NCI-H510A (cell line): ENCODE measurements at regions not wholly inside any gene's neighbourhood (a gene's known extent, or its start where the extent isn't known, plus 50 kb on each side); places are given as distances from the start of the nearest gene placed in this dataset.
"Not testable (repeated sequence)": the region's sequence is repeated elsewhere in the genome, so short reads cannot be mapped to it uniquely, and the experiment has no call there.

Source experiments
- DNase-seq: peaks from one replicate; lab custom pipeline; 2025; lab: John Stamatoyannopoulos, UW

GRCh38 chr6:85838351-85839119, 195.8 kb upstream of the SYNCRIP start:
- not testable (repeated sequence) for DNase-seq

DNA sequence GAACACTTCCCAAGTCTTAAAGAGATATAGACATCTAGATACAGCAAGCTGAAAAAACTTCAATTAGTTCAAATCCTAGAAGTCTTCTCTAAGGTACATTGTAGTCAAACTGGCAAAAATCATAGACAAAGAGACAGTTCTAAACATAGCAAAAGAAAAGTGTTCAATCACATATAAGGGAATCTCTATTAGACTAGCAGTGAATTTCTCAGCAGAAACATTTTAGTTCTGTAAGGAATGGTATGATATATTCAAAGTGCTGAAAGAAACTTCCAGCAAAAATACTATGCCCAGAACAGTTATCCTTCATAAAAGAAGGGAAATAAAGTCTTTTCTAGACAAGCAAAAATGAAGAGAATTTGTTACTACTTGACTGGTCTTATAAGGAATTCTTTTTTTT, 186.3 kb upstream of the SYNCRIP start:
- no peak for DNase-seq

- no peak for DNase-seq
Measured at GRCh38 chr6:85826997-85827396, 184.3 kb upstream of the SYNCRIP start.

DNA sequence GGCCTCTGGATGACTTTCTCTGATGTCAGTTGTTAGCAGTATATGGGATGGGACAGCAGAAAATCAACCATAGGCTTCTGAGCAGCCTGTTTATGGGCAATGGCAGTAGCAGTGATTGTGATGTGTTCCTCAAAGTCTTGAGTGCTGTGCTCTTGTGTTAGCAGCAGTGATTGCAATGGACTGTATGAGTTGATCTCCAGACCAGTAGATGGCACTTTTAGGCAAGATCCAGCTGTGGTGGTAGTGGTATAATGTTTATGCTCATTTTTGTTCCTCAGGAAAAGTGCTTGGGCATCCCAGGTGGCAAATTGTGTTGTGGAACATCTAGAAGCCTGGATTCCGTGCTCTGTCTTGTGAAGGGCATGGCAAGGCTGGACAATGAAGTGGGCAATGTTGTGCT, 181.6 kb upstream of the SYNCRIP start:
- no peak for DNase-seq

- DNase-seq, result no peak
Measured at GRCh38 chr6:85810558-85810957, 167.9 kb upstream of the SYNCRIP start.

DNA sequence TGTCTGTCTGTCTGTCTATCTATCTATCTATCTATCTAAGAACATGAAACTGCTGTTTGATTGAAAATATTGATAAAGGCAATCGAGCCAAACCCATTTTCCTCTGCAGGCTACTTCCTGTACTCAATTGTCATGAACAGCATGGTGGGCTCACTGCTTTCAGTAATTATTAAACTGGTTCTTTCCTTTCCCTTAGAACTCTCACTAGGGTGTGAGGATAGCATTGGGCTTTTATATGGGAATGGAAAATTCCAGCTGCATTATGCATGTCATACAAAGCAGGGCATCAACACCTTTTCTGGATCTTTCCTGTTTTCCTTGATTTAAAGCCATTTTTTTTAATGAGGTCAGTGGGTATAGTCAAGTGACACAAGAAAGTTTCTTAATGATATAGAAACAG, 161.0 kb upstream of the SYNCRIP start:
- no peak for DNase-seq

GRCh38 chr6:85802162-85802561, 159.5 kb upstream of the SYNCRIP start:
- DNase-seq, result no peak

DNA sequence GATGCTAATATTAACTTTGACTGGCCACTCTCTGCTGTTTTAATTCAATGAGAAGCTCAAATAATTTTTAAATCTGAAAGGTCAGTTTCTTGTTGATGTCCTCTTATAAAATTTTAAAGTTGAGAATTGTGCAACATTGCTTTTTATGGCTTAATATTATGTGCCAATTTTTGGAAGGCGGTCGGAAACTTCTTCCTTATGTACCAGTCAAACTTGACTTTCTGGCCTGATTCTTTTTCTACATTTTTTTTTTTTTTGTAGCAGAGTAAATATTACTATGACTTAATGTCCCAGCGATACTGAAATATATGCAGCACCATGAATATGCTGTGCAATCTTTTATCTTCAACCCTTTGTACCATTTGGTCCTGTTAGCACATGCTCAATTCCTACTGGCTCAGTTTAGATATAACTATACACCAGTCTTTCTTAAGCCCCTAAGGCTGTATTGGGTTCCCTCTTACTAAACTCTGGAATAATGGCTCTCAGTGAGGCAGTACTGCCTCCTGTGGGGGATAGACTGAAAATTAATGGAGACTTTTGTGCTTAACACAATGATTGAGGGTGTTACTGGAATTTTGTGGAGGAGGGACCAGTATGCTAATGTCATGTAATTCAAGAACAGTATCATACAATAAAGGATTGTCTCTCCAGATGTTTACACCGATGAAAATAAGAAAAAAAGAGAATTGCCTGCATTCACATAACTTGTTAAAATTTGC, 156.4 kb upstream of the SYNCRIP start:
- DNase-seq, result no peak

DNA sequence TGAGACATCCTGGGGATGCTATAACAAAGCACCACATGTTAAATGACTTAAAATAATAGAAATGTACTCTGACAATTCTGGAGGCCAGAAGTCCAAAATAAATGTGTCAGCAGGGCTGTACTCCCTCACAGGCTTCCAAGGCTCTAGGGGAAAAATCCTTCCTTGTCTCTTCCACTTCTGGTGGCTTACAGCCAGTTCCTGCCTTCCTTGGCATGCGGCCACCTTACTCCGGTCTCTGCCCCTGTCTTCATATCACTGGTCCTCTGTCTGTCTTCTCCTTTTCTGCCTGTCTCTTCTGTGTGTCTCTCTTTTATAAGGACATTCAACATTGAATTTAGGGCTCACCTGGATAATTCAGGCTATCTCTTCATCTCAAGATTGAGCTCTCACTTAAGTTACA, 155.3 kb upstream of the SYNCRIP start:
- DNase-seq, result no peak

- no peak for DNase-seq
Measured at GRCh38 chr6:85795945-85796344, 153.3 kb upstream of the SYNCRIP start.

DNA sequence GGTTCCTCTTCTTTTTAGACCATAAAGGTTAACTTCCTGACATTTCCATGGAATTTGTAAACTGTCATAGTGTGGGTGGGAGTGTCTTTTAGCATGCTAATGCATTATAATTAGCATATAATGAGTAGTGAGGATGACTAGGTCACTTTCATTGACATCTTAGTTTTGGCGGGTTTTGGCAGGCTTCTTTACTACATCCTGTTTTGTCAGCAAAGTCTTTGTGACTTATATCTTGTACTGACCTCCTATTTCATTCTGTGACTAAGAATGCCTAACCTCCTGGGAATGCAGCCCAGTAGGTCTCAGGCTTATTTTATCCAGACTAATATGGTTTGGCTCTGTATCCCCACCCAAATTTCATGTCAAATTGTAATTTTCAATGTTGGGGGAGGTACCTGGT, 149.6 kb upstream of the SYNCRIP start:
- DNase-seq, result no peak

GRCh38 chr6:85775883-85776282, 133.2 kb upstream of the SYNCRIP start:
- no peak for DNase-seq

- DNase-seq, result no peak
Measured at GRCh38 chr6:85772641-85773040, 130.0 kb upstream of the SYNCRIP start.

DNA sequence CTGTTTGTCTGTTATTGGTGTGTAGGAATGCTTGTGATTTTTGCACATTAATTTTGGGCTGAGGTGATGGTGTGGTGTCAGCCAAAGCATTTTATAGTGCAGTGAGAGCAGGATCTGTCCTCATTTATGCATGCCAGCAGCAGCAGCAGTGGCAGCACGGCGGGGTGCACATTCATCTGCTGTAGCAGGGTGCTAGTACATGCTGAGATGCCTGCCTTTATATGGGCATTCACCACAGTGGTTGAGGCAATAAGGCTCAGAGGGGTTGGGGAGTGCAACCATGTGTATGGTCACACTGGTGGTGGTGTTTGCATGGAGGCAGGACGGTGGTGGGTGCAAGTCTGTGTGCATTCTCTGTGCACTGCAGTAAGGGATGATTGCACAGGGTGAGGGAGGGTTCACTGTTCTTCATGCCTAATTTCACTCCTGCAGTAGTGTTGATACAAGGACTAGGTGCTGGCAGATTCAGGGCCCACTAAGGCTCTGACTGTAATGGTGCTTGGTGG, 129.3 kb upstream of the SYNCRIP start:
- DNase-seq, result no peak

DNA sequence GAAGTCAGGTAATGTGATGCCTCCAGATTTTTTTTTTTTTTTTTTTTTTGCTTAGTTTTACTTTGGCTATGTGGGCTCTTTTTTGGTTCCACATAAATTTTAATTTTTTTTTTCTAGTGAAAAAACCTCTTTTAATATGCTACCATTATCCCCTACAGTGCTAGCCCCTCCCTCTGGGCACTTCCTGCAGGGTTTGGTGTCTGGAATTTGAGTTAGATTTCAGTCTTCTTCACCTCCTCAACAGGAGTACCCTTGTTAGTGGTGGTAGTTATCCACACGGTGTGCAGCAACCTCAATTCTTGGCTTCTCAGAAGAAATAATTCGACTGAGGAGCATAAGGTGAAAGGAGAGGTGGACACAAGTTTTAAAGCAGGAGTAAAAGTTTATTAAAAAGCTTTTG, 128.8 kb upstream of the SYNCRIP start:
- DNase-seq, result no peak

DNA sequence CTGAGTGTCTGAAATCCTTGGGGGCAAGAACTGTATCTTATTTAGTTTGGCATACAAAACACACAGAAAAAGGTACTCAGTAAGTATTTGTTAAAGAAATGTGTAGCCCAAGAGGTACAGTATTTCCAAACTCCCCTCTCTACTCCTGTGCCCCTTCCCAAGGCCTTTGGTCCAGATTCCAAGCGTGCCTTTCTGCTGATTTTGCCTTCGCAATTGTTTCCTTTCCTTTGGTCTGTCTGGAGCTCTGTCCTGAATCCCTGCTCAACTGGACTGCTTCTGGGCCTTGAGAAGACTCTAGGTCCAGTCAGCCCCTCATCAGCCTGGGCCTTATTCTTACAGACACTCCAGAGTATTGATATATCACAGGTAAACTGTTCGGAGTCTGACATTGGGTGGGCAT, 122.2 kb upstream of the SYNCRIP start:
- no peak for DNase-seq

- no peak for DNase-seq
Measured at GRCh38 chr6:85756982-85757381, 114.3 kb upstream of the SYNCRIP start.

DNA sequence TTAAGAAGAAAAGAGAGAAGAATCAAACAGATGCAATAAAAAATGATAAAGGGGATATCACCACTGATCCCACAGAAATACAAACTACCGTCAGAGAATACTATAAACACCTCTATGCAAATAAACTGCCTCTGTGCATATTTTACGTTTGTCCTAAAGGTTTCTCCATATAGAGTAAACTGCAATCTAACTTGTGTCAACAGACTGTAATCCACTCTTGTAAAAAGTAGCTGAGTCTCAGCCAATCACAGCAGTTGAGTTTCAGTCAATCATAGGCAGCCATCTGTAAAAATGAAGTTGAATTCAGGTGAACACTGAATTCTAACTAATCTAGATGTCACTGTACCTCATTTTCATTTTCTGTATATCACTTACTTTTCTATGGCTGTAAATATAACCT, 112.2 kb upstream of the SYNCRIP start:
- DNase-seq, result no peak

- no peak for DNase-seq
Measured at GRCh38 chr6:85752602-85753001, 109.9 kb upstream of the SYNCRIP start.

- no peak for DNase-seq
Measured at GRCh38 chr6:85751374-85752055, 108.8 kb upstream of the SYNCRIP start.

- not testable (repeated sequence) for DNase-seq
Measured at GRCh38 chr6:85750146-85750545, 107.5 kb upstream of the SYNCRIP start.

DNA sequence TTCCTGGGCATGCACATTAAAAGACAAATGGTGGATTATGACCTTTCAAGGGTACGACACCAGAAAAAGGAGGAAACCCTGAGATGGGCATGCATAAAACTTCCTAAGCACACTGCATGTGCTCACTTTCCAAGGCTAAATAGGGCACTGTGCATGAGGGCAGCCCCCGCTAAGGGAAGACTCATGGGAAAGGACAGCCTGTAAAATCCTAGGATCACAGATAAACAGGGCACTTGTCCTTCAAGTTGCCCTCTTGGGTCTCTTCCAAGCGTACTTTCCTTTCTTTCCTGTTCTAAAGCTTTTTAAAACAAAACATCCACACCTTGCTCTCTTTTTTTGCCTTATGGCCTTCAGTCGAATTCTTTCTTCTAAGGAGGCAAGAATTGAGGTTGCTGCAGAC, 106.5 kb upstream of the SYNCRIP start:
- DNase-seq, result no peak

GRCh38 chr6:85747666-85748065, 105.0 kb upstream of the SYNCRIP start:
- no peak for DNase-seq
